WTC11 (cell line): ENCODE measurements at regions not wholly inside any gene's neighbourhood (a gene's known extent, or its start where the extent isn't known, plus 50 kb on each side); places are given as distances from the start of the nearest gene placed in this dataset.

Source experiments
- ATAC-seq: fragments of 200-7000 bp; cut with Tn5 transposase; 2 replicates; pipeline ENCODE4 v1.10.0; 2021; ENCODE audit warnings: mild to moderate bottlenecking, moderate library complexity
- CTCF ChIA-PET: fragments of 300-600 bp; sonication (Branson Sonifier 250); formaldehyde crosslinking; loops from one replicate; lab custom pipeline; 2021; ENCODE audit warnings: antibody characterized with exemption; lab: Charles Lee
- POLR2A ChIA-PET: fragments of 350-600 bp; sonication (Branson Sonifier 250); formaldehyde crosslinking; loops from one replicate; lab custom pipeline; 2021; ENCODE audit warnings: antibody characterized with exemption; lab: Charles Lee
- DNase-seq: peaks from one replicate; pipeline ENCODE4 v3.0.0; 2021; ENCODE audit warnings: low spot score
- H3K27ac Mint-ChIP-seq: 2 replicates; pipeline ENCODE4 v1.8.0; 2021; ENCODE audit warnings: mixed read lengths
- H3K27me3 Mint-ChIP-seq: 2 replicates; pipeline ENCODE4 v1.8.0; 2021; ENCODE audit warnings: low read depth, mild to moderate bottlenecking, moderate library complexity, mixed read lengths
- H3K36me3 Mint-ChIP-seq: 2 replicates; pipeline ENCODE4 v1.8.0; 2021; ENCODE audit warnings: mixed read lengths
- H3K4me1 Mint-ChIP-seq: 2 replicates; pipeline ENCODE4 v1.8.0; 2022; ENCODE audit warnings: mixed read lengths
- H3K4me3 Mint-ChIP-seq: 2 replicates; pipeline ENCODE4 v1.8.0; 2021; ENCODE audit warnings: mild to moderate bottlenecking, moderate library complexity, mixed read lengths
- H3K9me3 Mint-ChIP-seq: 2 replicates; pipeline ENCODE4 v1.8.0; 2021; ENCODE audit warnings: mixed read lengths
- CBFB ChIP-seq: sonication (generic); formaldehyde crosslinking; IDR thresholded peaks from 2 replicates; pipeline ENCODE4 v1.8.1; 2022; ENCODE audit warnings: mild to moderate bottlenecking, low read depth, missing genetic modification reagents
- FOXJ3 ChIP-seq: sonication (generic); formaldehyde crosslinking; IDR thresholded peaks from 2 replicates; pipeline ENCODE4 v1.9.0; 2021; ENCODE audit warnings: missing genetic modification reagents, mild to moderate bottlenecking, borderline replicate concordance
- NFE2L1 ChIP-seq: sonication (generic); formaldehyde crosslinking; IDR thresholded peaks from 2 replicates; pipeline ENCODE4 v1.8.1; 2023; ENCODE audit warnings: missing genetic modification reagents
- NR2C2 ChIP-seq: sonication (generic); formaldehyde crosslinking; IDR thresholded peaks from 2 replicates; pipeline ENCODE4 v1.8.0; 2022; ENCODE audit warnings: mild to moderate bottlenecking, missing genetic modification reagents
- RORB ChIP-seq: fragments of 250-450 bp; sonication (Bioruptor Pico); IDR thresholded peaks from 2 replicates; pipeline ENCODE4 v1.9.0; 2021; ENCODE audit warnings: mild to moderate bottlenecking
- SMAD4 ChIP-seq: sonication (generic); formaldehyde crosslinking; IDR thresholded peaks from 2 replicates; pipeline ENCODE4 v1.8.0; 2022; ENCODE audit warnings: mild to moderate bottlenecking, missing genetic modification reagents
- ZBTB21 ChIP-seq: sonication (generic); formaldehyde crosslinking; IDR thresholded peaks from 2 replicates; pipeline ENCODE4 v1.8.1; 2023; ENCODE audit warnings: mild to moderate bottlenecking, missing genetic modification reagents, borderline replicate concordance
- ZNF121 ChIP-seq: sonication (generic); formaldehyde crosslinking; IDR thresholded peaks from 2 replicates; pipeline ENCODE4 v1.8.0; 2023; ENCODE audit warnings: missing genetic modification reagents
- TF ChIP-seq, protein P1 (sequence below): fragments of 250-450 bp; sonication (Bioruptor Pico); IDR thresholded peaks from 2 replicates; pipeline ENCODE4 v1.9.0; 2021; ENCODE audit warnings: mild to moderate bottlenecking
- TF ChIP-seq, protein P2 (sequence below): fragments of 250-450 bp; sonication (Bioruptor Pico); IDR thresholded peaks from 2 replicates; pipeline ENCODE4 v1.9.0; 2021; ENCODE audit warnings: mild to moderate bottlenecking
- TF ChIP-seq, protein P3 (sequence below): fragments of 250-450 bp; sonication (Bioruptor Pico); IDR thresholded peaks from 2 replicates; pipeline ENCODE4 v1.8.0; 2021; ENCODE audit warnings: mild to moderate bottlenecking
- TF ChIP-seq, protein P4 (sequence below): sonication (generic); formaldehyde crosslinking; IDR thresholded peaks from 2 replicates; pipeline ENCODE4 v1.8.0; 2023; ENCODE audit warnings: missing genetic modification reagents, mild to moderate bottlenecking, borderline replicate concordance
- TF ChIP-seq, protein P5 (sequence below): sonication (generic); formaldehyde crosslinking; IDR thresholded peaks from 2 replicates; pipeline ENCODE4 v1.8.0; 2022; ENCODE audit warnings: mild to moderate bottlenecking, missing genetic modification reagents
- TF ChIP-seq, protein P6 (sequence below): sonication (generic); formaldehyde crosslinking; conservative IDR thresholded peaks from 2 replicates; pipeline ENCODE4 v1.8.1; 2023; ENCODE audit warnings: mild to moderate bottlenecking, low read depth, missing genetic modification reagents, moderate library complexity
- TF ChIP-seq, protein P7 (sequence below): sonication (generic); formaldehyde crosslinking; IDR thresholded peaks from 2 replicates; pipeline ENCODE4 v1.8.1; 2023; ENCODE audit warnings: mild to moderate bottlenecking, missing genetic modification reagents, moderate library complexity
- TF ChIP-seq, protein P8 (sequence below): fragments of 250-450 bp; sonication (Bioruptor Pico); IDR thresholded peaks from 2 replicates; pipeline ENCODE4 v1.9.0; 2021; ENCODE audit warnings: moderate library complexity, mild to moderate bottlenecking, inconsistent platforms, borderline replicate concordance
- TF ChIP-seq, protein P9 (sequence below): sonication (generic); formaldehyde crosslinking; IDR thresholded peaks from 2 replicates; pipeline ENCODE4 v1.8.1; 2023; ENCODE audit warnings: mild to moderate bottlenecking, missing genetic modification reagents, moderate library complexity
- TF ChIP-seq, protein P10 (sequence below): sonication (generic); formaldehyde crosslinking; IDR thresholded peaks from 2 replicates; pipeline ENCODE4 v1.8.1; 2023; ENCODE audit warnings: mild to moderate bottlenecking, moderate library complexity, missing genetic modification reagents

DNA sequence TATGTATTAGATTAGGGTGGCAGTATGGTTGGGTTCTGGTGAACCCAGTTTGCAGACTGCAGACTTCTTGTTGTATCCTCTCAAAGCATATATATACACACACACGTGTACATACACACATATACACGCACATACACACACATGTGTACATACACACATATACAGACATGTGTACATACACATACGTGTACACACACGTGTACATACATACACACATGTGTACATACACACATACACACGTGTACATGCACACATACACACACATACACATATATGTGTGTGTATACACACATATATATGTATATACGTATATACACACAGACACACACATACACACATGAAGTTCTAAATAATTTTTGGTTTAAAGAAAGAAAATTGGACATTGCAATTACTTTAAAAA, 780.2 kb downstream of the FLRT2 start:
- peaks cover 11% of the 10 kb centered on the region for H3K4me1 Mint-ChIP-seq
- TF ChIP-seq FOXJ3 (CRISPR knock-in tag) (no peak), RORB (CRISPR knock-in tag) (no peak), ZNF121 (no peak), ZBTB21 (no peak)
- TF ChIP-seq, protein P1, sequence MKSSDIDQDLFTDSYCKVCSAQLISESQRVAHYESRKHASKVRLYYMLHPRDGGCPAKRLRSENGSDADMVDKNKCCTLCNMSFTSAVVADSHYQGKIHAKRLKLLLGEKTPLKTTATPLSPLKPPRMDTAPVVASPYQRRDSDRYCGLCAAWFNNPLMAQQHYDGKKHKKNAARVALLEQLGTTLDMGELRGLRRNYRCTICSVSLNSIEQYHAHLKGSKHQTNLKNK (CRISPR knock-in tag): no peak
- TF ChIP-seq, protein P2, sequence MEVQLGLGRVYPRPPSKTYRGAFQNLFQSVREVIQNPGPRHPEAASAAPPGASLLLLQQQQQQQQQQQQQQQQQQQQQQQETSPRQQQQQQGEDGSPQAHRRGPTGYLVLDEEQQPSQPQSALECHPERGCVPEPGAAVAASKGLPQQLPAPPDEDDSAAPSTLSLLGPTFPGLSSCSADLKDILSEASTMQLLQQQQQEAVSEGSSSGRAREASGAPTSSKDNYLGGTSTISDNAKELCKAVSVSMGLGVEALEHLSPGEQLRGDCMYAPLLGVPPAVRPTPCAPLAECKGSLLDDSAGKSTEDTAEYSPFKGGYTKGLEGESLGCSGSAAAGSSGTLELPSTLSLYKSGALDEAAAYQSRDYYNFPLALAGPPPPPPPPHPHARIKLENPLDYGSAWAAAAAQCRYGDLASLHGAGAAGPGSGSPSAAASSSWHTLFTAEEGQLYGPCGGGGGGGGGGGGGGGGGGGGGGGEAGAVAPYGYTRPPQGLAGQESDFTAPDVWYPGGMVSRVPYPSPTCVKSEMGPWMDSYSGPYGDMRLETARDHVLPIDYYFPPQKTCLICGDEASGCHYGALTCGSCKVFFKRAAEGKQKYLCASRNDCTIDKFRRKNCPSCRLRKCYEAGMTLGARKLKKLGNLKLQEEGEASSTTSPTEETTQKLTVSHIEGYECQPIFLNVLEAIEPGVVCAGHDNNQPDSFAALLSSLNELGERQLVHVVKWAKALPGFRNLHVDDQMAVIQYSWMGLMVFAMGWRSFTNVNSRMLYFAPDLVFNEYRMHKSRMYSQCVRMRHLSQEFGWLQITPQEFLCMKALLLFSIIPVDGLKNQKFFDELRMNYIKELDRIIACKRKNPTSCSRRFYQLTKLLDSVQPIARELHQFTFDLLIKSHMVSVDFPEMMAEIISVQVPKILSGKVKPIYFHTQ (CRISPR knock-in tag): no peak
- TF ChIP-seq, protein P3, sequence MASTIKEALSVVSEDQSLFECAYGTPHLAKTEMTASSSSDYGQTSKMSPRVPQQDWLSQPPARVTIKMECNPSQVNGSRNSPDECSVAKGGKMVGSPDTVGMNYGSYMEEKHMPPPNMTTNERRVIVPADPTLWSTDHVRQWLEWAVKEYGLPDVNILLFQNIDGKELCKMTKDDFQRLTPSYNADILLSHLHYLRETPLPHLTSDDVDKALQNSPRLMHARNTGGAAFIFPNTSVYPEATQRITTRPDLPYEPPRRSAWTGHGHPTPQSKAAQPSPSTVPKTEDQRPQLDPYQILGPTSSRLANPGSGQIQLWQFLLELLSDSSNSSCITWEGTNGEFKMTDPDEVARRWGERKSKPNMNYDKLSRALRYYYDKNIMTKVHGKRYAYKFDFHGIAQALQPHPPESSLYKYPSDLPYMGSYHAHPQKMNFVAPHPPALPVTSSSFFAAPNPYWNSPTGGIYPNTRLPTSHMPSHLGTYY (CRISPR knock-in tag): no peak
- TF ChIP-seq, protein P4, sequence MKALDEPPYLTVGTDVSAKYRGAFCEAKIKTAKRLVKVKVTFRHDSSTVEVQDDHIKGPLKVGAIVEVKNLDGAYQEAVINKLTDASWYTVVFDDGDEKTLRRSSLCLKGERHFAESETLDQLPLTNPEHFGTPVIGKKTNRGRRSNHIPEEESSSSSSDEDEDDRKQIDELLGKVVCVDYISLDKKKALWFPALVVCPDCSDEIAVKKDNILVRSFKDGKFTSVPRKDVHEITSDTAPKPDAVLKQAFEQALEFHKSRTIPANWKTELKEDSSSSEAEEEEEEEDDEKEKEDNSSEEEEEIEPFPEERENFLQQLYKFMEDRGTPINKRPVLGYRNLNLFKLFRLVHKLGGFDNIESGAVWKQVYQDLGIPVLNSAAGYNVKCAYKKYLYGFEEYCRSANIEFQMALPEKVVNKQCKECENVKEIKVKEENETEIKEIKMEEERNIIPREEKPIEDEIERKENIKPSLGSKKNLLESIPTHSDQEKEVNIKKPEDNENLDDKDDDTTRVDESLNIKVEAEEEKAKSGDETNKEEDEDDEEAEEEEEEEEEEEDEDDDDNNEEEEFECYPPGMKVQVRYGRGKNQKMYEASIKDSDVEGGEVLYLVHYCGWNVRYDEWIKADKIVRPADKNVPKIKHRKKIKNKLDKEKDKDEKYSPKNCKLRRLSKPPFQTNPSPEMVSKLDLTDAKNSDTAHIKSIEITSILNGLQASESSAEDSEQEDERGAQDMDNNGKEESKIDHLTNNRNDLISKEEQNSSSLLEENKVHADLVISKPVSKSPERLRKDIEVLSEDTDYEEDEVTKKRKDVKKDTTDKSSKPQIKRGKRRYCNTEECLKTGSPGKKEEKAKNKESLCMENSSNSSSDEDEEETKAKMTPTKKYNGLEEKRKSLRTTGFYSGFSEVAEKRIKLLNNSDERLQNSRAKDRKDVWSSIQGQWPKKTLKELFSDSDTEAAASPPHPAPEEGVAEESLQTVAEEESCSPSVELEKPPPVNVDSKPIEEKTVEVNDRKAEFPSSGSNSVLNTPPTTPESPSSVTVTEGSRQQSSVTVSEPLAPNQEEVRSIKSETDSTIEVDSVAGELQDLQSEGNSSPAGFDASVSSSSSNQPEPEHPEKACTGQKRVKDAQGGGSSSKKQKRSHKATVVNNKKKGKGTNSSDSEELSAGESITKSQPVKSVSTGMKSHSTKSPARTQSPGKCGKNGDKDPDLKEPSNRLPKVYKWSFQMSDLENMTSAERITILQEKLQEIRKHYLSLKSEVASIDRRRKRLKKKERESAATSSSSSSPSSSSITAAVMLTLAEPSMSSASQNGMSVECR (CRISPR knock-in tag): no peak
- TF ChIP-seq, protein P5, sequence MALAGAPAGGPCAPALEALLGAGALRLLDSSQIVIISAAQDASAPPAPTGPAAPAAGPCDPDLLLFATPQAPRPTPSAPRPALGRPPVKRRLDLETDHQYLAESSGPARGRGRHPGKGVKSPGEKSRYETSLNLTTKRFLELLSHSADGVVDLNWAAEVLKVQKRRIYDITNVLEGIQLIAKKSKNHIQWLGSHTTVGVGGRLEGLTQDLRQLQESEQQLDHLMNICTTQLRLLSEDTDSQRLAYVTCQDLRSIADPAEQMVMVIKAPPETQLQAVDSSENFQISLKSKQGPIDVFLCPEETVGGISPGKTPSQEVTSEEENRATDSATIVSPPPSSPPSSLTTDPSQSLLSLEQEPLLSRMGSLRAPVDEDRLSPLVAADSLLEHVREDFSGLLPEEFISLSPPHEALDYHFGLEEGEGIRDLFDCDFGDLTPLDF (CRISPR knock-in tag): no peak
- TF ChIP-seq, all 79 proteins: peak for 0
- H3K4me3 Mint-ChIP-seq: no peak overlapping the region
- H3K9me3 Mint-ChIP-seq: peaks cover 6% of the 10 kb centered on the region; the same call in 1 of the 2 replicates
- H3K27ac Mint-ChIP-seq: no peak overlapping the region
- ATAC-seq (no peak), DNase-seq (no peak)
- CTCF ChIA-PET: no interaction called here
- H3K36me3 Mint-ChIP-seq: peaks cover 7% of the 10 kb centered on the region
- POLR2A ChIA-PET: no interaction called here
- peaks cover 3% of the 10 kb centered on the region; the same call in 1 of the 2 replicates for H3K27me3 Mint-ChIP-seq

DNA sequence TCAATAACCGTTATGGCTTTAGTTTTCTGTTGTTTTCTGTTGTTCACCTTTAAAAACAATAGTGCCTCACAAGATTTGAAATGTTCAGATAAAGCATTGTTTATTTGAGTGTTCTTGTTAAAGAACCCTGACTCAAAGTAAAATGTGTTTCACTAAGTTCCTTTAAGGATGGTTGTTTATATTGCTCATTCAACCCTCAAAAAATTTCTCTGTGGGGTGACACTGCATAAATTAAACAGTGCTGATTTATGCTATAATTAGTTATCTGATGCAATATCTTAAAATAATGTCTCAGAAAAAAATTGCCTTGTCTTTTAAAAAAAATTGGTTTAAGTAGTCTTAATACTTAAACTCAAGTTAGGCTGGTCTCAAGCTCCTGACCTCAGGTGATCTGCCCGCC, 775.1 kb downstream of the FLRT2 start:
- ChIA-PET CTCF (no interaction called here), POLR2A (no interaction called here)
- DNase-seq (no peak), ATAC-seq (no peak)
- Mint-ChIP-seq H3K4me1 (peaks cover 6% of the 10 kb centered on the region), H3K4me3 (no peak overlapping the region), H3K27me3 (no peaks in the 10 kb centered on the region), H3K36me3 (no peaks in the 10 kb centered on the region), H3K27ac (no peak overlapping the region), H3K9me3 (no peaks in the 10 kb centered on the region)
- TF ChIP-seq, protein P6, sequence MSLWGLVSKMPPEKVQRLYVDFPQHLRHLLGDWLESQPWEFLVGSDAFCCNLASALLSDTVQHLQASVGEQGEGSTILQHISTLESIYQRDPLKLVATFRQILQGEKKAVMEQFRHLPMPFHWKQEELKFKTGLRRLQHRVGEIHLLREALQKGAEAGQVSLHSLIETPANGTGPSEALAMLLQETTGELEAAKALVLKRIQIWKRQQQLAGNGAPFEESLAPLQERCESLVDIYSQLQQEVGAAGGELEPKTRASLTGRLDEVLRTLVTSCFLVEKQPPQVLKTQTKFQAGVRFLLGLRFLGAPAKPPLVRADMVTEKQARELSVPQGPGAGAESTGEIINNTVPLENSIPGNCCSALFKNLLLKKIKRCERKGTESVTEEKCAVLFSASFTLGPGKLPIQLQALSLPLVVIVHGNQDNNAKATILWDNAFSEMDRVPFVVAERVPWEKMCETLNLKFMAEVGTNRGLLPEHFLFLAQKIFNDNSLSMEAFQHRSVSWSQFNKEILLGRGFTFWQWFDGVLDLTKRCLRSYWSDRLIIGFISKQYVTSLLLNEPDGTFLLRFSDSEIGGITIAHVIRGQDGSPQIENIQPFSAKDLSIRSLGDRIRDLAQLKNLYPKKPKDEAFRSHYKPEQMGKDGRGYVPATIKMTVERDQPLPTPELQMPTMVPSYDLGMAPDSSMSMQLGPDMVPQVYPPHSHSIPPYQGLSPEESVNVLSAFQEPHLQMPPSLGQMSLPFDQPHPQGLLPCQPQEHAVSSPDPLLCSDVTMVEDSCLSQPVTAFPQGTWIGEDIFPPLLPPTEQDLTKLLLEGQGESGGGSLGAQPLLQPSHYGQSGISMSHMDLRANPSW: no peak
- no peak for TF ChIP-seq CBFB (CRISPR knock-in tag)
- TF ChIP-seq, protein P7, sequence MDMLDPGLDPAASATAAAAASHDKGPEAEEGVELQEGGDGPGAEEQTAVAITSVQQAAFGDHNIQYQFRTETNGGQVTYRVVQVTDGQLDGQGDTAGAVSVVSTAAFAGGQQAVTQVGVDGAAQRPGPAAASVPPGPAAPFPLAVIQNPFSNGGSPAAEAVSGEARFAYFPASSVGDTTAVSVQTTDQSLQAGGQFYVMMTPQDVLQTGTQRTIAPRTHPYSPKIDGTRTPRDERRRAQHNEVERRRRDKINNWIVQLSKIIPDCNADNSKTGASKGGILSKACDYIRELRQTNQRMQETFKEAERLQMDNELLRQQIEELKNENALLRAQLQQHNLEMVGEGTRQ (CRISPR knock-in tag): no peak
- TF ChIP-seq, protein P8, sequence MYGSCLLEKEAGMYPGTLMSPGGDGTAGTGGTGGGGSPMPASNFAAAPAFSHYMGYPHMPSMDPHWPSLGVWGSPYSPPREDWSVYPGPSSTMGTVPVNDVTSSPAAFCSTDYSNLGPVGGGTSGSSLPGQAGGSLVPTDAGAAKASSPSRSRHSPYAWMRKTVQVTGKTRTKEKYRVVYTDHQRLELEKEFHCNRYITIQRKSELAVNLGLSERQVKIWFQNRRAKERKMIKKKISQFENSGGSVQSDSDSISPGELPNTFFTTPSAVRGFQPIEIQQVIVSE (CRISPR knock-in tag): no peak
- no peak for TF ChIP-seq NR2C2 (CRISPR knock-in tag)
- TF ChIP-seq, protein P9, sequence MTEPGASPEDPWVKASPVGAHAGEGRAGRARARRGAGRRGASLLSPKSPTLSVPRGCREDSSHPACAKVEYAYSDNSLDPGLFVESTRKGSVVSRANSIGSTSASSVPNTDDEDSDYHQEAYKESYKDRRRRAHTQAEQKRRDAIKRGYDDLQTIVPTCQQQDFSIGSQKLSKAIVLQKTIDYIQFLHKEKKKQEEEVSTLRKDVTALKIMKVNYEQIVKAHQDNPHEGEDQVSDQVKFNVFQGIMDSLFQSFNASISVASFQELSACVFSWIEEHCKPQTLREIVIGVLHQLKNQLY: no peak
- no peak for TF ChIP-seq NFE2L1 (CRISPR knock-in tag)
- TF ChIP-seq, protein P10, sequence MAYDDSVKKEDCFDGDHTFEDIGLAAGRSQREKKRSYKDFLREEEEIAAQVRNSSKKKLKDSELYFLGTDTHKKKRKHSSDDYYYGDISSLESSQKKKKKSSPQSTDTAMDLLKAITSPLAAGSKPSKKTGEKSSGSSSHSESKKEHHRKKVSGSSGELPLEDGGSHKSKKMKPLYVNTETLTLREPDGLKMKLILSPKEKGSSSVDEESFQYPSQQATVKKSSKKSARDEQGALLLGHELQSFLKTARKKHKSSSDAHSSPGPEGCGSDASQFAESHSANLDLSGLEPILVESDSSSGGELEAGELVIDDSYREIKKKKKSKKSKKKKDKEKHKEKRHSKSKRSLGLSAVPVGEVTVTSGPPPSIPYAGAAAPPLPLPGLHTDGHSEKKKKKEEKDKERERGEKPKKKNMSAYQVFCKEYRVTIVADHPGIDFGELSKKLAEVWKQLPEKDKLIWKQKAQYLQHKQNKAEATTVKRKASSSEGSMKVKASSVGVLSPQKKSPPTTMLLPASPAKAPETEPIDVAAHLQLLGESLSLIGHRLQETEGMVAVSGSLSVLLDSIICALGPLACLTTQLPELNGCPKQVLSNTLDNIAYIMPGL: no peak
- no peak for TF ChIP-seq SMAD4
